Panc1 (cell line): ENCODE measurements at regions not wholly inside any gene's neighbourhood (a gene's known extent, or its start where the extent isn't known, plus 50 kb on each side); places are given as distances from the start of the nearest gene placed in this dataset.

Source experiments
- CTCF ChIP-seq: fragments of 450-650 bp; IDR thresholded peaks from 2 replicates; pipeline ENCODE4 v1.5.1; 2017; ENCODE audit warnings: mild to moderate bottlenecking
- REST ChIP-seq, 2 experiments: IDR thresholded peaks; 2 replicates each; pipeline ENCODE4 v1.6.1; 2011 to 2012; ENCODE audit warnings: low read depth in 2 of 2, control low read depth in 1 of 2, low read length in 1 of 2, mild to moderate bottlenecking in 1 of 2, moderate library complexity in 1 of 2; ENCODE audit not compliant: insufficient read depth in 1 of 2
- SIN3A ChIP-seq: IDR thresholded peaks from 2 replicates; pipeline ENCODE4 v1.6.1; 2012; ENCODE audit warnings: low read depth, mild to moderate bottlenecking, low read length, moderate library complexity, borderline replicate concordance; ENCODE audit not compliant: insufficient read depth
- TCF7L2 ChIP-seq: IDR thresholded peaks from 2 replicates; pipeline ENCODE4 v1.6.1; 2011; ENCODE audit warnings: mild to moderate bottlenecking, low read depth, low read length, inconsistent platforms

- TF ChIP-seq CTCF (no peak), TCF7L2 (no peak), SIN3A (no peak), REST (IDR thresholded peaks at IDR 0.05; ENCODE audit: insufficient read depth in 1 of 2, low read depth in 2 of 2, low read length in 1 of 2) (no peak)
Measured at GRCh38 chr19:13705201-13705600, 59.1 kb upstream of the MRI1 start.
